K562 (cell line): ENCODE measurements at regions not wholly inside any gene's neighbourhood (a gene's known extent, or its start where the extent isn't known, plus 50 kb on each side); places are given as distances from the start of the nearest gene placed in this dataset.

Experiments used
- ATAC-seq: fragments of 200-7000 bp; cut with Tn5 transposase; 3 replicates; pipeline ENCODE4 v1.9.1; 2020; ENCODE audit warnings: moderate library complexity
- BruUV-seq: library from RNA; stranded (reverse); fragments of 400-500 nt; replicated peaks from 2 replicates; lab custom pipeline; 2021; lab: Mats Ljungman, UMichigan
- CTCF ChIA-PET: fragments of 300-600 bp; formaldehyde crosslinking; extraction: SDS; loops from one replicate; lab custom pipeline; 2021; ENCODE audit warnings: low intra/inter-chr PET ratio; lab: Yijun Ruan, JAX
- POLR2A ChIA-PET: fragments of 300-600, 350-650 bp; sonication (Branson Sonifier 250); formaldehyde crosslinking; extraction: SDS; loops from one replicate; lab custom pipeline; 2021; ENCODE audit warnings: antibody characterized with exemption, inconsistent platforms; lab: Yijun Ruan, JAX
- DNase-seq, 4 experiments: peaks; one replicate each; pipeline versions ENCODE4 v3.0.0 to v3.0.0-alpha.2; 2011 to 2018; ENCODE audit warnings: low spot score in 3 of 4, mixed read lengths in 3 of 4; ENCODE audit errors: extremely low read depth in 1 of 4
- FAIRE-seq: peaks from 2 replicates; lab custom pipeline; 2011; peaks lifted over from hg19 to GRCh38; lab: Jason Lieb, UNC
- H2AFZ ChIP-seq: 2 replicates; pipeline ENCODE4 v1.6.0; 2011; ENCODE audit warnings: low read depth, low read length, control low read depth, inconsistent platforms
- H3K27ac ChIP-seq: fragments of 200-600 bp; 3 replicates; pipeline ENCODE4 v1.8.0; 2011; ENCODE audit warnings: low read depth, mild to moderate bottlenecking, control low read depth, inconsistent platforms, low read length, moderate library complexity, mixed read lengths; ENCODE audit errors: extremely low read depth
- H3K27me3 ChIP-seq, 2 experiments: fragments of 300-600 bp in 1 of 2; 2 replicates in 1 of 2; 3 replicates in 1 of 2; pipeline versions ENCODE4 v1.6.0 to v1.8.0; 2011; ENCODE audit warnings: inconsistent platforms in 2 of 2, low read length in 2 of 2, mild to moderate bottlenecking in 1 of 2, mixed read lengths in 1 of 2, moderate library complexity in 1 of 2; ENCODE audit not compliant: control insufficient read depth in 2 of 2, insufficient read depth in 2 of 2
- H3K36me3 ChIP-seq: fragments of 300-600 bp; 3 replicates; pipeline ENCODE4 v1.8.0; 2011; ENCODE audit warnings: mild to moderate bottlenecking, low read length, inconsistent platforms; ENCODE audit not compliant: control insufficient read depth, insufficient read depth
- H3K4me1 ChIP-seq, 2 experiments: fragments of 200-600 bp in 1 of 2; replicated peaks in 1 of 2; 2 replicates in 1 of 2; 3 replicates in 1 of 2; pipeline versions ENCODE4 v1.5.1 to v1.8.0; 2011; ENCODE audit warnings: inconsistent platforms in 2 of 2, low read length in 2 of 2, mild to moderate bottlenecking in 1 of 2, mixed read lengths in 1 of 2, moderate library complexity in 1 of 2; ENCODE audit not compliant: control insufficient read depth in 2 of 2, insufficient read depth in 2 of 2
- H3K4me2 ChIP-seq: 2 replicates; pipeline ENCODE4 v1.6.1; 2011; ENCODE audit warnings: low read length, control low read depth, inconsistent platforms, mixed read lengths; ENCODE audit not compliant: insufficient read depth
- H3K4me3 ChIP-seq: fragments of 200-600 bp; sonication (generic), shearing (Covaris generic); 2 replicates; pipeline ENCODE4 v1.5.1; 2016; ENCODE audit warnings: control low read depth, inconsistent platforms
- H3K79me2 ChIP-seq: fragments of 200-600 bp; 3 replicates; pipeline ENCODE4 v1.8.0; 2011; ENCODE audit warnings: low read length, inconsistent platforms; ENCODE audit not compliant: control insufficient read depth, insufficient read depth
- H3K9ac ChIP-seq, 2 experiments: 2 replicates each; pipeline versions ENCODE4 v1.6.0 to v1.6.1; 2011; ENCODE audit warnings: low read depth in 2 of 2, low read length in 2 of 2, control low read depth in 1 of 2, inconsistent platforms in 1 of 2, mild to moderate bottlenecking in 1 of 2, mixed read lengths in 1 of 2; ENCODE audit not compliant: insufficient read depth in 1 of 2
- H3K9me1 ChIP-seq: one replicate; pipeline ENCODE4 v1.6.0; 2011; ENCODE audit warnings: inconsistent platforms, mild to moderate bottlenecking, low read length, moderate library complexity; ENCODE audit not compliant: control insufficient read depth, insufficient read depth
- H3K9me3 ChIP-seq: replicated peaks from 2 replicates; pipeline ENCODE4 v1.5.1; 2011; ENCODE audit warnings: low read depth, low read length, inconsistent platforms; ENCODE audit not compliant: control insufficient read depth, insufficient read depth
- H4K20me1 ChIP-seq: replicated peaks from 2 replicates; pipeline ENCODE4 v1.6.1; 2011; ENCODE audit warnings: low read length, inconsistent platforms, mixed read lengths; ENCODE audit not compliant: control insufficient read depth, insufficient read depth
- ATF2 ChIP-seq: sonication (generic); formaldehyde crosslinking; IDR thresholded peaks from 2 replicates; pipeline ENCODE4 v1.8.1; 2022; ENCODE audit warnings: missing genetic modification reagents
- DIDO1 ChIP-seq: fragments of 450-650 bp; IDR thresholded peaks from 2 replicates; pipeline ENCODE4 v1.6.1; 2016; ENCODE audit warnings: low read depth, missing biosample characterization, missing genetic modification characterization
- KAT7 ChIP-seq: sonication (generic); formaldehyde crosslinking; IDR thresholded peaks from 2 replicates; pipeline ENCODE4 v1.8.0; 2022; ENCODE audit warnings: missing genetic modification reagents, mild to moderate bottlenecking, borderline replicate concordance
- KLF1 ChIP-seq: fragments of 450-650 bp; IDR thresholded peaks from 2 replicates; pipeline ENCODE4 v1.6.1; 2016; ENCODE audit warnings: missing genetic modification characterization, missing compliant biosample characterization
- MYBL2 ChIP-seq, 2 experiments: fragments of 450-650 bp in 1 of 2; sonication (generic) in 1 of 2; formaldehyde crosslinking in 1 of 2; IDR thresholded peaks; 2 replicates each; pipeline versions ENCODE4 v1.6.1 to v1.8.1; 2017 to 2022; ENCODE audit warnings: borderline replicate concordance in 1 of 2, inconsistent platforms in 1 of 2, low read depth in 1 of 2, mild to moderate bottlenecking in 1 of 2, missing genetic modification reagents in 1 of 2, moderate library complexity in 1 of 2
- POLR3A ChIP-seq: IDR thresholded peaks from 2 replicates; pipeline ENCODE4 v1.6.1; 2011; ENCODE audit warnings: borderline replicate concordance, mild to moderate bottlenecking, moderate library complexity; ENCODE audit not compliant: insufficient read length, insufficient read depth; ENCODE audit errors: extremely low read depth
- TSHZ1 ChIP-seq: fragments of 250-450 bp; sonication (Bioruptor Pico); IDR thresholded peaks from 2 replicates; pipeline ENCODE4 v1.4.0; 2020; ENCODE audit warnings: mild to moderate bottlenecking, moderate library complexity
- ZEB2 ChIP-seq: fragments of 450-650 bp; IDR thresholded peaks from 2 replicates; pipeline ENCODE4 v1.6.1; 2016
- ZNF263 ChIP-seq: sonication (generic); formaldehyde crosslinking; IDR thresholded peaks from 2 replicates; pipeline ENCODE4 v1.8.0; 2022; ENCODE audit warnings: mild to moderate bottlenecking, missing genetic modification reagents, borderline replicate concordance
- ZNF740 ChIP-seq, 3 experiments: fragments of 200-800 bp in 1 of 3; sonication (Bioruptor generic) in 1 of 3; sonication (generic) in 1 of 3; formaldehyde crosslinking in 1 of 3; IDR thresholded peaks; 2 replicates each; pipeline versions ENCODE4 v1.6.1 to v1.8.0; 2016 to 2022; ENCODE audit warnings: mild to moderate bottlenecking in 2 of 3, missing compliant biosample characterization in 2 of 3, missing genetic modification characterization in 2 of 3, missing genetic modification reagents in 1 of 3
- WGBS: fragments of 100-300 bp; shearing (Covaris generic); methylation state at CpG from one replicate; pipeline ENCODE4 v1.1.6; 2016; ENCODE audit warnings: low coverage, mixed read lengths; ENCODE audit not compliant: insufficient coverage; ENCODE audit errors: missing lambda C conversion rate; 5-methylcytosine and 5-hydroxymethylcytosine counted together
- in situ Hi-C: fragments of 300-500 bp; cut with MboI; formaldehyde crosslinking; loops from 4 replicates; pipeline ENCODE4 v1.15.0; 2018; ENCODE audit warnings: inconsistent platforms, mixed read lengths
- intact Hi-C: fragments of 100-400 bp; cut with micrococcal nuclease; formaldehyde crosslinking; loops from 2 replicates; pipeline ENCODE4 v1.14.2; 2022

DNA sequence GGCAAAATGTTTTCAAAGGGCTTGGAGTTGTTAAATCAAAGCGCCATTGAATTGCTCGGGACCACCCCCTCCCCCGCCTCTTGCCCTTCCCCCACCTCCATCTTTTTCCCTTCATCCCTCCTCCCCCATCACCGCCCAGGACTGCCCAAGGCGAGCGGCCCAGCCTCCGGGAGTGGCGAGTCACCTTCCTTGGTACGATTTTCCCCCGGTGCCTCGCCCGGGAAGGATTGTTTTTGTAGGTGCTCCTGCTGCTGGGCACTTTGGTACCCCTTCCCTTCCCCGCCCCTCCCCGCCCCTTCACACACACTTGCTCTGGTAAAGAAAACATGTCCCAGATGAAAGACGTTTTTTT, 61.2 kb downstream of the TMEM174 start (continued):
- TF ChIP-seq TSHZ1 (CRISPR knock-in tag): no peak
- TF ChIP-seq ZNF740 (CRISPR knock-in tag; IDR thresholded peaks at IDR 0.05): no peak
- TF ChIP-seq ZNF740 (tag; IDR thresholded peaks at IDR 0.05): no peak
- no peak for TF ChIP-seq KLF1 (tag)
- TF ChIP-seq, all 486 proteins: peak for 0

- Histone ChIP-seq H3K4me2 (no peak overlapping the region), H2AFZ (no peak overlapping the region), H3K27ac (no peak overlapping the region), H3K79me2 (no peaks in the 10 kb centered on the region), H3K27me3 (peaks cover 38 to 52% of the 10 kb centered on the region in 2 experiments; a peak in 4 of 5 replicates), H3K36me3 (no peaks in the 10 kb centered on the region), H3K9me3 (no peaks in the 10 kb centered on the region), H4K20me1 (no peaks in the 10 kb centered on the region; the same call in 1 of the 2 replicates), H3K9ac (no peak overlapping the region), H3K9me1 (peaks cover 4% of the 10 kb centered on the region), H3K4me1 (peaks cover 0 to 19% of the 10 kb centered on the region in 2 experiments; a peak in 3 of 5 replicates), H3K4me3 (no peak overlapping the region)
- WGBS: 39% methylated on average over 35 of the region's 64 CpGs
- DNase-seq (no peak), FAIRE-seq (no peak), ATAC-seq (peak; percentile 44; the same call in 2 of the 3 replicates)
- ChIA-PET CTCF (interaction anchor here (0.7 kb wide), 1 partner anchor 13 kb away, joined by 4 read pairs; no protein-coding TSS in a partner anchor), POLR2A (interaction anchor here (0.5 kb wide), 1 partner anchor 79 kb away, joined by 3 read pairs; no protein-coding TSS in a partner anchor)
- BruUV-seq: no TSS peak
- in situ Hi-C loops (no loop called here), intact Hi-C loops (no loop called here)
- TF ChIP-seq DIDO1 (tag) (no peak), KAT7 (CRISPR knock-in tag) (no peak), ZEB2 (no peak), ATF2 (no peak), ZNF263 (CRISPR knock-in tag) (no peak), MYBL2 (IDR thresholded peaks at IDR 0.05; ENCODE audit: low read depth) (no peak), MYBL2 (CRISPR knock-in tag; IDR thresholded peaks at IDR 0.05; ENCODE audit: borderline replicate concordance) (no peak), POLR3A (no peak)
Observed at GRCh38 chr5:73233461-73234203, 60.6 kb downstream of the TMEM174 start.
